ENCODE measurements at regions not wholly inside any gene's neighbourhood (a gene's known extent, or its start where the extent isn't known, plus 50 kb on each side); places are given as distances from the start of the nearest gene placed in this dataset.

DNA sequence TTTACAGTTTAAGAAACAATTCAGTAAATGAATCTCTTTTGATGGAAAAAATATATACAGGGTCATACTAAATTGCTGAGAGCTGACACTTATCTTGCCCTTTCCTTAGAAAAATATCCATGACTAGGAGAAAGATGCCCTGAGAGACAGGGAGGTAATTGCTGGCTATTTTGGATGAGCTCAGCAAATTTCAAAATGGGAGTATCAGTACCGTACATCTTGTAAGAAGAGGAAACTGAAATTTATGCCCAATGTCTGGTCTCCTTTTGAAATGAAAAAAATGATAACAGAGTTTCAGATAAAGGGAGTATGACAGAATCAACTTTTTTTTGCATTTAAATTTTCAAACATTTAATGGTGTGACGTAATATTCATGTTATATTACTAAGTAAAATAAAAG, 415.8 kb upstream of the CDH10 start:
- TF ChIP-seq EP300 (IDR thresholded peaks at IDR 0.05): no peak
- TF ChIP-seq, protein P1, sequence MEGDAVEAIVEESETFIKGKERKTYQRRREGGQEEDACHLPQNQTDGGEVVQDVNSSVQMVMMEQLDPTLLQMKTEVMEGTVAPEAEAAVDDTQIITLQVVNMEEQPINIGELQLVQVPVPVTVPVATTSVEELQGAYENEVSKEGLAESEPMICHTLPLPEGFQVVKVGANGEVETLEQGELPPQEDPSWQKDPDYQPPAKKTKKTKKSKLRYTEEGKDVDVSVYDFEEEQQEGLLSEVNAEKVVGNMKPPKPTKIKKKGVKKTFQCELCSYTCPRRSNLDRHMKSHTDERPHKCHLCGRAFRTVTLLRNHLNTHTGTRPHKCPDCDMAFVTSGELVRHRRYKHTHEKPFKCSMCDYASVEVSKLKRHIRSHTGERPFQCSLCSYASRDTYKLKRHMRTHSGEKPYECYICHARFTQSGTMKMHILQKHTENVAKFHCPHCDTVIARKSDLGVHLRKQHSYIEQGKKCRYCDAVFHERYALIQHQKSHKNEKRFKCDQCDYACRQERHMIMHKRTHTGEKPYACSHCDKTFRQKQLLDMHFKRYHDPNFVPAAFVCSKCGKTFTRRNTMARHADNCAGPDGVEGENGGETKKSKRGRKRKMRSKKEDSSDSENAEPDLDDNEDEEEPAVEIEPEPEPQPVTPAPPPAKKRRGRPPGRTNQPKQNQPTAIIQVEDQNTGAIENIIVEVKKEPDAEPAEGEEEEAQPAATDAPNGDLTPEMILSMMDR (IDR thresholded peaks at IDR 0.05): no peak
